Islet precursor cell (in vitro differentiated cells): ENCODE measurements at regions not wholly inside any gene's neighbourhood (a gene's known extent, or its start where the extent isn't known, plus 50 kb on each side); places are given as distances from the start of the nearest gene placed in this dataset.
"Not testable (repeated sequence)": the region's sequence is repeated elsewhere in the genome, so short reads cannot be mapped to it uniquely, and the experiment has no call there.

Source experiments
- DNase-seq: peaks from one replicate; pipeline ENCODE4 v3.0.0-alpha.2; 2018

DNA sequence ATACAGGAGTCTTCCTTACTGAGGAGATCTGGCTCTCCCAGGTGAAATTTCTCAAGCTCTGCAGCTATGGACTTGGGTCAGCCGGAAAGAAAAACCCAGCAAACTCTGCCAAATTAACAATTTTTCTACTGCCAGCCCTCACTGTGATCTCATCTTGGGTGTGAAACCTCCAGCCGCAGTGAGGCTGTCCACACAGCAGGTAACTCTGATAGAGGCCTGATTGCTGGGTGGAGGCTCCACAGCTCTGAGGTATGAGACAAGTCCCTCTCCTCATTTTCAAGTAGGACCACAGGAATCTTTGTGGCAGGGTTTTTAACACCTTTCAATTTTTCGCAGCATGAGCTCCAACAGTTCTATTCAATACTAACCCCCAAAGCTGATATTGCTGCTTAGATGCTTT lies 430.6 kb upstream of the RAB6C start:
- DNase-seq = no peak

GRCh38 chr2:129550536-129550935 lies 428.9 kb upstream of the RAB6C start:
- no peak for DNase-seq

- no peak for DNase-seq
Observed at GRCh38 chr2:129554373-129554772, 425.1 kb upstream of the RAB6C start.

DNA sequence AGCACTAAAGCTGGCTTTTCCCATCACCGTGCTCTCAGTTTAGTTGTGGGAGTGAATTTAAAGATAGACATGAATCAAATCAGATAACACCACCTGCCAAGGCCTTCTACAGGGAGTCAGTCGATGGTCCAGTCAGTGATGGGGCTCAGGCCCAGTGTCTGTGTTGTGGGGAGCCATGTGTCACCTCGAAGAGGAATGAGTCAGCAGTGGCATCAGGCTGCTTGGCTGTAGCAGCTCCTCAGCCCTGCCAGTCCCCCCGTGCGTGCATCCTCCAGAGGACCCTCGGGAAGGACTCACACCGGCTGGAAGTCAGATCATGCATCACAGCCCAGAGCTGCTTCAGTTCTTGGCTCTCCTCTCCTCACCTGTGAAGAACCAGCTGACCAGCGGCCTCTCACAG lies 420.4 kb upstream of the RAB6C start:
- no peak for DNase-seq

GRCh38 chr2:129565551-129566109 lies 413.8 kb upstream of the RAB6C start:
- no peak for DNase-seq

- not testable (repeated sequence) for DNase-seq
Observed at GRCh38 chr2:129570812-129571211, 408.7 kb upstream of the RAB6C start.

- DNase-seq = no peak
Observed at GRCh38 chr2:129575431-129575830, 404.0 kb upstream of the RAB6C start.

- no peak for DNase-seq
Observed at GRCh38 chr2:129575880-129576279, 403.6 kb upstream of the RAB6C start.

GRCh38 chr2:129580001-129580400 lies 399.5 kb upstream of the RAB6C start:
- DNase-seq = no peak

DNA sequence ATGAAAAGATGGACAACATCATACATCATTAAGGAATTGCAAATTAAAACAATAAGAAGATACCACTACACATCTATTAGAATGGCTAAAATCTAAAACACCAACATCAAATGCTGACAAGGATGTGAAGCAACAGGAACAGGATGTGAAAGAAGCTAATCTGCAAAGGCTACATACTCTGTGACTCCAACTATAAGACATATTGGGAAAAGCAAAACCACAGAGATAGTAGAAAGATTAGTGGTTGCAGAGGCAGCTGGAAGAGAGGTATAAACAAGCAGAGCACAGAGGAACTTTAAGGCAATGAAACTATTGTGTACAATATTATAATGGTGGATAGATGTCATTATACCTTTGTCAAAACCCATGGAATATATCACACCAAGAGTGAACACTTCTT lies 393.7 kb upstream of the RAB6C start:
- no peak for DNase-seq

- peak; percentile 55 for DNase-seq
Observed at GRCh38 chr2:129587426-129588064, 391.9 kb upstream of the RAB6C start.

GRCh38 chr2:129604560-129604959 lies 374.9 kb upstream of the RAB6C start:
- no peak for DNase-seq

- DNase-seq = no peak
Observed at GRCh38 chr2:129605646-129606045, 373.8 kb upstream of the RAB6C start.

DNA sequence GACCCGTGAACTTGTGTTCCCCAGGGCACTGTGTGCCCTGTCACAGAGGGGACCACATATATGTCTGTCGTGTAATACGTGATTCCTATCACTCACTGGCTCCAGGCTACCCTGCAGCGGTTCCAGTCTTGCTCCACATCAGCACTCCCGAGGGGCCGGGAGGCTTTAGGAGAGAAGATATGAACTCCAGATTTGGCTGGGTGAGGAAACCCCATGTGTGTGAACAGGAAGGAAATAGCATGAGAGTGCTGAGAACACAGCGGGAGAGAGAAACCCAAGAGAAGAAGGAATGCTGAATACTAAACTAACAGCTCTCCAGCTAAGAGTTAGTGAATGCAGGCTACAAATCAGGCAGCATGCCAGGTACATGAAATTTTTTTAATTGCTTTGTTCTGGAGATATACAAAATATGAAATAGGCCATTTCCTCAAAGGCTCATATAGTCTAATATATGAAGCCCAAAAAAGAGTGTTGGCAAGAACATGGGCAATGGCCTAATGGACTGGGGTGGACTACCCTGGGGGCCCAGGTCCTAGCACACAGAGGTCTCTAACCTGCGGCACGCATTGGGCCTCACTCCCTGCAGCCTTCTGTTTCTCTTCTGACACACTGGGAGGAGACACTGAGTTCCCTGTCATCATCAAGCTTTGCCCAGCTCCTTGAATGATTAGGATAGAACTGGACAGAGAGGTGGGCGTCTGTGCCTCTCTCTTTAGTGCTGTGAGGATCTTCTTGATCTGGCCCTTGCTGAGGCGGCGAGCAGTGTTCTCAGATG lies 372.8 kb upstream of the RAB6C start:
- DNase-seq = no peak

- DNase-seq = no peak
Observed at GRCh38 chr2:129609224-129609623, 370.2 kb upstream of the RAB6C start.

GRCh38 chr2:129610766-129611165 lies 368.7 kb upstream of the RAB6C start:
- no peak for DNase-seq

GRCh38 chr2:129611471-129611870 lies 368.0 kb upstream of the RAB6C start:
- no peak for DNase-seq

GRCh38 chr2:129619471-129619870 lies 360.0 kb upstream of the RAB6C start:
- DNase-seq = no peak

DNA sequence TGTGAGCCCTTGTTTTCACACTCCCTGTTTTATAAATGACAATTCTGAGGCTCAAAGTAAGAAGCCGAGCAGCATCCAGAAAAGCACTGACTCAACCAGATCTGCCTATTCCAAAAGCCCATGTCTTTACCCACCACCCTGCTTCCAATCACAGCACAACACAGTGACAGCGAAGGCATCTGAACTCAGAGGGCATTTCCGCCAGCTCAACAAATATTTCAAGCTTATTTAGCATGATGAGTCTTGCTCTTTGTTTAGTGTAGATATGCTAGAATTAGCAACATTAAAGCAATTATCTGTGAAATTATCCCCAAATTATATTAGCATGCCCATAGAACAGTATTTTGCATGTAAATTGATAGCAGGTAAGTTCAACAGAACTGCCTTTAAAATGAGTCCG lies 359.1 kb upstream of the RAB6C start:
- DNase-seq = peak; percentile 7

GRCh38 chr2:129623783-129624182 lies 355.7 kb upstream of the RAB6C start:
- peak; percentile 62 for DNase-seq

DNA sequence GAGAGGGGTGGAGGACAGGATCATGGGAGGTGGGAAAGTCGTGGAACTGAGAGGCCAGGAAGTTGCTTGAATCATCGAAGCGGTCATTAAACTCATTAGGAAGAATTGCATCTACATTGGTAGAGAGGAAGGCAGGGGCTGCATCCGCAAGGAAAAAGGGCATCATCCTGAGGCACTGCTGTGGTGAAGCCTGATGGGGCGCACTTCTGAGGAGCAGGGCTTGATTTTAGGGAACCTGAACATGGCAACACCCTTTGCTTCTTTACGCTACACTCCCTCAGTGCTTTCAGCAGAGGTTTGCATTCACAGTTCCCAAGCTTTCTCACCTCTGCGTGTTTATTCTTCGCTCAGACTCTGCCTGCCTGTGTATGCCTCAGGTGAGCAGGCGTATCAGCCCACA lies 352.0 kb upstream of the RAB6C start:
- peak; percentile 40 for DNase-seq

DNA sequence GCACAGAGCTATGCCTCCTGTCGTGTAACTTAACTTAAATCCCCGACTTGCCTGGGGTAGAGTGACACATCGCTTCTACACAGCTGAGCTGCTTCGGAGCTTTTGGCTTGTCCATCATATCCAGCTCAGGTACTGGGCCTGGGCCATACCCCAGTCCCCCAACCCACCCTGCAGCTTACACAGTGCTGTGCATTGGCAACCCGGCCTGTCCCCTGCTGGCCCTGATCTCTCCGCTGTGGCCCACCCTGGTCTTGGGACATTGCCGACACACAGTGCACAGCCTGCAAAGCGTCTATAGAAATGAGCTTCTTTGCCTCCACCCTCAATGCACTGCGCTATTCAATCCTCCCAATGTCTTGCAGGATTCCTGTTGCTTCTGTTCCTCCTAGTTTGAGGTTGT lies 342.8 kb upstream of the RAB6C start:
- peak; percentile 46 for DNase-seq

DNA sequence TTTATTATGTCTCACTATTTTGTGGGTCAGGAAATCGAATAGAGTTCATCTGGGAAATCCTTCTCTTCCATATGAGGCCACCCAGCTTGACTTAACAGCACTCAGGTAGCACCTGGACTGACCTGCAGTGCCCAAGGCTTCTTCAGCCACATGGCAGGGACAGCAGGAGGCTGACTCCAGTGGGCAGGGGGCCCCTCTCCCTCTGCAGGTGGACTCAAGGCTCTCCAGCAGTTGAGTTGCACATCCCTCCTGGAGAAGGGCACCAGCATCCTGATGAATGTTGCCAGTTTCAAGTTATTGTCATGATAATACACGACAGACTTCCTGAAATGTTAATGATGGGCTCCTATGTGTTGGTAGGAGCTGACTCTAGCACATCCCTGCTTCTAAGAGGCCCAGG lies 338.1 kb upstream of the RAB6C start:
- peak; percentile 21 for DNase-seq

DNA sequence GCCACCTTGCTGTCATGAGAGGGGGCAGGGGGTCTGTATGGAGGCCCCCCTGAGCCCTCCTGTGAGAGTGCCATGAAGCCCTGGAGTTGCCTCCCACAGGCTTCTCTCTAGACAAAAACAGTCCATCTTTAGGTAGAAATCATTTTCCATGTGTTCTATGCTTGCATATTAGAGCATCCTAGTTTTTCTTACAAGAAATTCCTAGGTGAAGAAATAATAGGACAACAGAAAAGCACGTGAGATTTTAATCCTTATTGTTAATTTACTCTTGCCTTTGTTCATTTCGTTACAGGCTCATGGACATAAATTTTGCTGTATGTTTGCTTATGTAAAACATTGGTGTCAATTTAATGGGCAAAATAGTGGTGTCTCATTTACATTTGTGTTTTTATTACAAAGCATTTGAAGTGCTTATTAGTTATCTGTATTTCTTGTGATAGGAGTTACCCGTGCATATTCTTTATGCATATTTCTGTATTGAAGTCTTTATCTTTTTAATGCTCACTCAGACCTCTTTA lies 336.9 kb upstream of the RAB6C start:
- DNase-seq = no peak
